Hepatocyte (in vitro differentiated cells): ENCODE measurements at regions not wholly inside any gene's neighbourhood (a gene's known extent, or its start where the extent isn't known, plus 50 kb on each side); places are given as distances from the start of the nearest gene placed in this dataset.

Source experiments
- DNase-seq: peaks from one replicate; pipeline ENCODE4 v3.0.0-alpha.2; 2016; ENCODE audit warnings: low spot score
- H2AFZ ChIP-seq: fragments of 200-600 bp; sonication (generic); 2 replicates; pipeline ENCODE4 v1.6.0; 2016; ENCODE audit warnings: antibody characterized with exemption, mild to moderate bottlenecking
- H3K27ac ChIP-seq: fragments of 200-600 bp; sonication (generic); 2 replicates; pipeline ENCODE4 v1.5.1; 2016; ENCODE audit warnings: mild to moderate bottlenecking
- H3K27me3 ChIP-seq: fragments of 200-600 bp; sonication (generic); 2 replicates; pipeline ENCODE4 v1.6.1; 2016
- H3K36me3 ChIP-seq: fragments of 200-600 bp; sonication (generic); replicated peaks from 2 replicates; pipeline ENCODE4 v1.5.1; 2016; ENCODE audit warnings: low read depth; ENCODE audit not compliant: insufficient read depth
- H3K4me1 ChIP-seq: fragments of 200-600 bp; sonication (generic); 2 replicates; pipeline ENCODE4 v1.5.1; 2016; ENCODE audit warnings: mild to moderate bottlenecking, moderate library complexity; ENCODE audit not compliant: insufficient read depth
- H3K4me2 ChIP-seq: fragments of 200-600 bp; sonication (generic); 2 replicates; pipeline ENCODE4 v1.6.0; 2016
- H3K4me3 ChIP-seq: fragments of 200-600 bp; sonication (generic); 2 replicates; pipeline ENCODE4 v1.5.1; 2016; ENCODE audit warnings: mild to moderate bottlenecking
- H3K79me2 ChIP-seq: fragments of 200-600 bp; sonication (generic); 2 replicates; pipeline ENCODE4 v1.6.0; 2017; ENCODE audit warnings: mild to moderate bottlenecking
- H3K9me2 ChIP-seq: fragments of 200-600 bp; sonication (generic); replicated peaks from 2 replicates; pipeline ENCODE4 v1.6.0; 2017; ENCODE audit warnings: mild to moderate bottlenecking; ENCODE audit not compliant: insufficient read depth
- H3K9me3 ChIP-seq: fragments of 200-600 bp; sonication (generic); 2 replicates; pipeline ENCODE4 v1.5.1; 2016; ENCODE audit warnings: low read depth, mild to moderate bottlenecking
- H4K20me1 ChIP-seq: fragments of 200-600 bp; sonication (generic); 2 replicates; pipeline ENCODE4 v1.6.0; 2016; ENCODE audit warnings: mild to moderate bottlenecking; ENCODE audit not compliant: insufficient read depth, poor library complexity, severe bottlenecking
- CTCF ChIP-seq: fragments of 200-600 bp; sonication (generic); IDR thresholded peaks from 2 replicates; pipeline ENCODE4 v1.5.1; 2016; ENCODE audit warnings: antibody characterized with exemption, mild to moderate bottlenecking; ENCODE audit not compliant: poor library complexity
- EZH2 ChIP-seq: fragments of 200-600 bp; sonication (generic); IDR thresholded peaks from 2 replicates; pipeline ENCODE4 v1.6.1; 2016; ENCODE audit warnings: antibody characterized with exemption, mild to moderate bottlenecking, borderline replicate concordance
- EZH2phosphoT487 ChIP-seq: fragments of 200-600 bp; sonication (generic); IDR thresholded peaks from one replicate; pipeline ENCODE4 v1.6.1; 2018; ENCODE audit warnings: antibody characterized with exemption, mild to moderate bottlenecking, low read depth, moderate library complexity; ENCODE audit not compliant: unreplicated experiment, severe bottlenecking
- WGBS: methylation state at CpG from one replicate; pipeline ENCODE4 v1.1.6; 2016; ENCODE audit warnings: low lambda C conversion rate; ENCODE audit errors: missing lambda C conversion rate; 5-methylcytosine and 5-hydroxymethylcytosine counted together

GRCh38 chr5:2833556-2833955 lies 82.1 kb upstream of the IRX2 start:
- H3K79me2 ChIP-seq = no peaks in the 10 kb centered on the region

GRCh38 chr5:2832394-2832793 lies 80.9 kb upstream of the IRX2 start:
- DNase-seq = no peak
- Histone ChIP-seq H3K79me2 (no peaks in the 10 kb centered on the region), H3K36me3 (no peaks in the 10 kb centered on the region), H3K9me2 (no peaks in the 10 kb centered on the region), H3K27me3 (peaks cover 15% of the 10 kb centered on the region), H4K20me1 (no peaks in the 10 kb centered on the region), H3K4me3 (no peak overlapping the region), H3K4me1 (no peaks in the 10 kb centered on the region), H2AFZ (no peak overlapping the region), H3K27ac (no peak overlapping the region), H3K4me2 (no peak overlapping the region), H3K9me3 (no peaks in the 10 kb centered on the region)
- WGBS = 66% methylated on average over 4 of the region's 4 CpGs
- TF ChIP-seq CTCF (no peak), EZH2 (no peak), EZH2phosphoT487 (no peak)

More at GRCh38 chr5:2833556-2833955, 82.1 kb upstream of the IRX2 start:
- Histone ChIP-seq H3K4me3 (no peak overlapping the region), H3K27me3 (peaks cover 15% of the 10 kb centered on the region), H3K9me3 (no peaks in the 10 kb centered on the region), H4K20me1 (no peaks in the 10 kb centered on the region), H3K4me1 (no peaks in the 10 kb centered on the region), H3K27ac (no peak overlapping the region), H3K36me3 (no peaks in the 10 kb centered on the region), H3K9me2 (no peaks in the 10 kb centered on the region), H3K4me2 (peak overlapping the region; percentile 18), H2AFZ (peak overlapping the region; percentile 28)
- WGBS = 22% methylated on average over 11 of the region's 11 CpGs
- TF ChIP-seq CTCF (no peak), EZH2 (no peak), EZH2phosphoT487 (no peak)
- no peak for DNase-seq

- H3K27me3 ChIP-seq = peaks cover 15% of the 10 kb centered on the region
- no peaks in the 10 kb centered on the region for H4K20me1 ChIP-seq
Observed at GRCh38 chr5:2829239-2829638, 77.8 kb upstream of the IRX2 start.

More at GRCh38 chr5:2829239-2829638, 77.8 kb upstream of the IRX2 start:
- WGBS = 18% methylated on average over 4 of the region's 4 CpGs
- TF ChIP-seq EZH2phosphoT487 (no peak), CTCF (no peak), EZH2 (no peak)
- H2AFZ ChIP-seq = no peak overlapping the region
- no peak overlapping the region for H3K4me2 ChIP-seq
- H3K4me3 ChIP-seq = no peak overlapping the region
- H3K9me2 ChIP-seq = no peaks in the 10 kb centered on the region
- no peak overlapping the region for H3K27ac ChIP-seq
- no peak for DNase-seq
- H3K4me1 ChIP-seq = no peaks in the 10 kb centered on the region
- no peaks in the 10 kb centered on the region for H3K36me3 ChIP-seq
- no peaks in the 10 kb centered on the region for H3K79me2 ChIP-seq
- H3K9me3 ChIP-seq = no peaks in the 10 kb centered on the region
